MM.1S (cell line): ENCODE measurements at regions not wholly inside any gene's neighbourhood (a gene's known extent, or its start where the extent isn't known, plus 50 kb on each side); places are given as distances from the start of the nearest gene placed in this dataset.

Source experiments
- DNase-seq: peaks from one replicate; pipeline ENCODE4 v3.0.0-alpha.2; 2015
- H2AFZ ChIP-seq: fragments of 300-600 bp; sonication (generic); 2 replicates; pipeline ENCODE4 v1.6.0; 2016; ENCODE audit warnings: antibody characterized with exemption, low read length
- H3F3A ChIP-seq: fragments of 300-600 bp; sonication (generic); 2 replicates; pipeline ENCODE4 v1.6.1; 2016; ENCODE audit warnings: mild to moderate bottlenecking, antibody characterized with exemption, low read length, moderate library complexity, mixed read lengths; ENCODE audit not compliant: insufficient read depth
- H3K27ac ChIP-seq: fragments of 300-600 bp; sonication (generic); 2 replicates; pipeline ENCODE4 v1.5.1; 2016; ENCODE audit warnings: mild to moderate bottlenecking, low read length
- H3K27me3 ChIP-seq: fragments of 300-600 bp; sonication (generic); replicated peaks from 2 replicates; pipeline ENCODE4 v1.6.0; 2016; ENCODE audit warnings: low read length; ENCODE audit not compliant: insufficient read depth
- H3K36me3 ChIP-seq: fragments of 300-600 bp; sonication (generic); replicated peaks from 2 replicates; pipeline ENCODE4 v1.6.1; 2016; ENCODE audit warnings: mild to moderate bottlenecking, low read length, mixed read lengths; ENCODE audit not compliant: insufficient read depth
- H3K4me1 ChIP-seq: fragments of 300-600 bp; sonication (generic); 2 replicates; pipeline ENCODE4 v1.6.1; 2016; ENCODE audit warnings: low read length, mixed read lengths
- H3K4me2 ChIP-seq: fragments of 300-600 bp; sonication (generic); 2 replicates; pipeline ENCODE4 v1.6.0; 2016; ENCODE audit warnings: low read depth, low read length
- H3K4me3 ChIP-seq: fragments of 300-600 bp; sonication (generic); 2 replicates; pipeline ENCODE4 v1.5.1; 2016; ENCODE audit warnings: low read length, mixed read lengths
- H3K79me2 ChIP-seq: fragments of 300-600 bp; sonication (generic); 2 replicates; pipeline ENCODE4 v1.6.1; 2016; ENCODE audit warnings: mixed run types, low read length, mixed read lengths
- H3K9ac ChIP-seq: fragments of 300-600 bp; sonication (generic); 2 replicates; pipeline ENCODE4 v1.6.1; 2016; ENCODE audit warnings: low read length, mixed read lengths
- H3K9me2 ChIP-seq: fragments of 300-600 bp; sonication (generic); replicated peaks from 2 replicates; pipeline ENCODE4 v1.6.1; 2016; ENCODE audit warnings: mild to moderate bottlenecking, low read length, mixed read lengths; ENCODE audit not compliant: insufficient read depth
- H3K9me3 ChIP-seq: fragments of 300-600 bp; sonication (generic); replicated peaks from 2 replicates; pipeline ENCODE4 v1.6.1; 2016; ENCODE audit warnings: mild to moderate bottlenecking, low read length, mixed read lengths; ENCODE audit not compliant: insufficient read depth
- H4K20me1 ChIP-seq: fragments of 300-600 bp; sonication (generic); 2 replicates; pipeline ENCODE4 v1.6.1; 2016; ENCODE audit warnings: mild to moderate bottlenecking, low read length, moderate library complexity, mixed read lengths; ENCODE audit not compliant: insufficient read depth
- CTCF ChIP-seq: fragments of 300-600 bp; sonication (generic); IDR thresholded peaks from 2 replicates; pipeline ENCODE4 v1.5.1; 2016; ENCODE audit warnings: antibody characterized with exemption, low read length, mixed read lengths
- EZH2 ChIP-seq: fragments of 300-600 bp; sonication (generic); optimal IDR thresholded peaks from 2 replicates; pipeline ENCODE3; 2017; ENCODE audit warnings: low read depth, mild to moderate bottlenecking, antibody characterized with exemption, low read length, mixed read lengths
- EZH2phosphoT487 ChIP-seq: fragments of 300-600 bp; sonication (generic); IDR thresholded peaks from 2 replicates; pipeline ENCODE4 v1.6.1; 2018; ENCODE audit warnings: antibody characterized with exemption, low read length

GRCh38 chr10:2924431-2924830 lies 142.9 kb upstream of the PFKP start:
- no peak for TF ChIP-seq CTCF
- no peak for TF ChIP-seq EZH2phosphoT487
- TF ChIP-seq EZH2 = no peak
- no peak overlapping the region for H3K9ac ChIP-seq
- no peak overlapping the region for H3K27ac ChIP-seq
- no peak overlapping the region for H2AFZ ChIP-seq
- H3K9me3 ChIP-seq = no peaks in the 10 kb centered on the region
- DNase-seq = no peak
- H3K4me3 ChIP-seq = no peak overlapping the region
- H3K4me1 ChIP-seq = no peaks in the 10 kb centered on the region
- H3K9me2 ChIP-seq = no peaks in the 10 kb centered on the region
- H3K36me3 ChIP-seq = no peaks in the 10 kb centered on the region
- no peak overlapping the region for H3K4me2 ChIP-seq
- no peaks in the 10 kb centered on the region for H3K27me3 ChIP-seq
- H3K79me2 ChIP-seq = no peaks in the 10 kb centered on the region
- H4K20me1 ChIP-seq = no peaks in the 10 kb centered on the region
- H3F3A ChIP-seq = no peaks in the 10 kb centered on the region

- H3K9me2 ChIP-seq = no peaks in the 10 kb centered on the region
- no peak overlapping the region for H3K27ac ChIP-seq
- H3K27me3 ChIP-seq = no peaks in the 10 kb centered on the region
- H3K79me2 ChIP-seq = no peaks in the 10 kb centered on the region
- H3K9ac ChIP-seq = no peak overlapping the region
- no peak overlapping the region for H2AFZ ChIP-seq
- no peaks in the 10 kb centered on the region for H3K9me3 ChIP-seq
- H3K4me1 ChIP-seq = no peaks in the 10 kb centered on the region
- no peak for TF ChIP-seq CTCF
- TF ChIP-seq EZH2 = no peak
- TF ChIP-seq EZH2phosphoT487 = no peak
- no peaks in the 10 kb centered on the region for H3K36me3 ChIP-seq
- H4K20me1 ChIP-seq = no peaks in the 10 kb centered on the region
- no peak overlapping the region for H3K4me2 ChIP-seq
- no peak for DNase-seq
- no peaks in the 10 kb centered on the region for H3F3A ChIP-seq
- H3K4me3 ChIP-seq = no peak overlapping the region
Observed at GRCh38 chr10:2921956-2922680, 145.2 kb upstream of the PFKP start.

GRCh38 chr10:2920637-2921036 lies 146.7 kb upstream of the PFKP start:
- H3K4me3 ChIP-seq = no peak overlapping the region
- no peak overlapping the region for H3K9ac ChIP-seq
- H3K36me3 ChIP-seq = no peaks in the 10 kb centered on the region
- H3K4me2 ChIP-seq = no peak overlapping the region
- H3K27me3 ChIP-seq = no peaks in the 10 kb centered on the region
- DNase-seq = no peak
- TF ChIP-seq CTCF = no peak
- TF ChIP-seq EZH2 = no peak
- TF ChIP-seq EZH2phosphoT487 = no peak
- no peaks in the 10 kb centered on the region for H4K20me1 ChIP-seq
- H3F3A ChIP-seq = no peaks in the 10 kb centered on the region
- H3K9me3 ChIP-seq = no peaks in the 10 kb centered on the region
- no peak overlapping the region for H3K27ac ChIP-seq
- no peaks in the 10 kb centered on the region for H3K79me2 ChIP-seq
- no peaks in the 10 kb centered on the region for H3K9me2 ChIP-seq
- no peaks in the 10 kb centered on the region for H3K4me1 ChIP-seq
- no peak overlapping the region for H2AFZ ChIP-seq
